Sigmoid colon (tissue), 6 donors: ENCODE measurements at regions not wholly inside any gene's neighbourhood (a gene's known extent, or its start where the extent isn't known, plus 50 kb on each side); places are given as distances from the start of the nearest gene placed in this dataset.

Source experiments
- DNase-seq: peaks from one replicate; pipeline ENCODE4 v3.0.0-alpha.2; 2019
- H3K27ac ChIP-seq, 4 donors: fragments of 200-600 bp; sonication (generic); one replicate each; pipeline ENCODE4 v1.5.1; 2016 to 2019; ENCODE audit warnings: mild to moderate bottlenecking in 1 of 4
- H3K27me3 ChIP-seq, 3 donors: fragments of 200-600 bp; sonication (generic); one replicate each; pipeline ENCODE4 v1.5.1; 2019; ENCODE audit warnings: mild to moderate bottlenecking in 1 of 3
- H3K36me3 ChIP-seq, 4 donors: fragments of 200-600 bp; sonication (generic); one replicate each; pipeline ENCODE4 v1.5.1; 2016 to 2019
- H3K4me1 ChIP-seq, 4 donors: fragments of 200-600 bp; sonication (generic); one replicate each; pipeline ENCODE4 v1.5.1; 2017 to 2019
- H3K4me3 ChIP-seq, 4 donors: fragments of 200-600 bp; sonication (generic); one replicate each; pipeline ENCODE4 v1.5.1; 2017 to 2019; ENCODE audit warnings: mild to moderate bottlenecking in 2 of 4, moderate library complexity in 1 of 4
- H3K9me3 ChIP-seq, 4 donors: fragments of 200-600 bp in 3 of 4; sonication (generic) in 3 of 4; one replicate each; pipeline versions ENCODE4 v1.5.1 to v1.6.1; 2013 to 2019
- EP300 ChIP-seq, 4 donors: sonication (generic); formaldehyde crosslinking; IDR thresholded peaks; one replicate each; pipeline ENCODE4 v1.6.1; 2017; ENCODE audit warnings: antibody characterized with exemption in 4 of 4
- POLR2A ChIP-seq, 2 donors: fragments of 450-650 bp; IDR thresholded peaks; one replicate each; pipeline ENCODE4 v1.6.1; 2016; ENCODE audit warnings: antibody characterized with exemption in 2 of 2, mild to moderate bottlenecking in 2 of 2, moderate library complexity in 2 of 2
- POLR2AphosphoS5 ChIP-seq, 4 donors: sonication (generic); formaldehyde crosslinking; IDR thresholded peaks; one replicate each; pipeline ENCODE4 v1.6.1; 2017; ENCODE audit warnings: antibody characterized with exemption in 4 of 4
- WGBS, 2 donors: extraction: QIAGEN DNeasy Blood & Tissue Kit; methylation state at CpG; one replicate each; pipeline ENCODE4 v1.1.7; 2013; 5-methylcytosine and 5-hydroxymethylcytosine counted together
- intact Hi-C: fragments of 100-400 bp; cut with DNase I; formaldehyde crosslinking; loops from one replicate; pipeline ENCODE4 v1.15.1; 2023
- TF ChIP-seq, protein P1 (sequence below), 4 experiments: fragments of 450-650 bp in 3 of 4; fragments of 200-600 bp in 1 of 4; IDR thresholded peaks; one replicate each; pipeline ENCODE4 v1.5.1; 2016 to 2019; ENCODE audit warnings: antibody characterized with exemption in 4 of 4, mild to moderate bottlenecking in 3 of 4, moderate library complexity in 2 of 4
- donor health status: healthy with polysubstance abuse.
- donor health status: healthy.

DNA sequence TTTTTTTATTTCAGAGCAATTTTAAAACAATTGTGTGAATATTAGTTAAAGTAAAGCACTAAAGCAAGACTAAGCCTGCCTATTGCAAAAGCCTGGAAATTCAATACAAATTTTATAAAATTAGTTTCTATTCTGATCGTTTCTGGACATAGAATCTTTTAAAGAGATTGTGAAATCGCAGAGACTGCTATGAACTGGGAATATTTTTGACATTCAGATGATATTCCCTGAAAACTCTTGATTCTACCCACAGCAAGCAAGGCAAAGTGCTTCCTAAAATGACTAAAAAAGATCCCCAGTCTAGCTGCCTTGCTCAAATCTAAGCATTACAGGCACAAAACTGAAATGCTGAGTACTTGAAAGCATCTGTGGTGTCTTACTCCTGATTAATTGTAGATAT is 187.6 kb upstream of the CEP162 start:
- Histone ChIP-seq H3K27me3 (no peaks in the 10 kb centered on the region), H3K4me3 (no peak overlapping the region), H3K4me1 (peaks cover 0 to 9% (median 4%) of the 10 kb centered on the region in 4 donors), H3K9me3 (no peaks in the 10 kb centered on the region), H3K27ac (no peak overlapping the region), H3K36me3 (no peaks in the 10 kb centered on the region)
- no peak for DNase-seq
- TF ChIP-seq EP300 (IDR thresholded peaks at IDR 0.05) (no peak), POLR2AphosphoS5 (IDR thresholded peaks at IDR 0.05) (no peak), POLR2A (IDR thresholded peaks at IDR 0.05) (no peak)
- TF ChIP-seq, protein P1, sequence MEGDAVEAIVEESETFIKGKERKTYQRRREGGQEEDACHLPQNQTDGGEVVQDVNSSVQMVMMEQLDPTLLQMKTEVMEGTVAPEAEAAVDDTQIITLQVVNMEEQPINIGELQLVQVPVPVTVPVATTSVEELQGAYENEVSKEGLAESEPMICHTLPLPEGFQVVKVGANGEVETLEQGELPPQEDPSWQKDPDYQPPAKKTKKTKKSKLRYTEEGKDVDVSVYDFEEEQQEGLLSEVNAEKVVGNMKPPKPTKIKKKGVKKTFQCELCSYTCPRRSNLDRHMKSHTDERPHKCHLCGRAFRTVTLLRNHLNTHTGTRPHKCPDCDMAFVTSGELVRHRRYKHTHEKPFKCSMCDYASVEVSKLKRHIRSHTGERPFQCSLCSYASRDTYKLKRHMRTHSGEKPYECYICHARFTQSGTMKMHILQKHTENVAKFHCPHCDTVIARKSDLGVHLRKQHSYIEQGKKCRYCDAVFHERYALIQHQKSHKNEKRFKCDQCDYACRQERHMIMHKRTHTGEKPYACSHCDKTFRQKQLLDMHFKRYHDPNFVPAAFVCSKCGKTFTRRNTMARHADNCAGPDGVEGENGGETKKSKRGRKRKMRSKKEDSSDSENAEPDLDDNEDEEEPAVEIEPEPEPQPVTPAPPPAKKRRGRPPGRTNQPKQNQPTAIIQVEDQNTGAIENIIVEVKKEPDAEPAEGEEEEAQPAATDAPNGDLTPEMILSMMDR (IDR thresholded peaks at IDR 0.05): no peak
- 78 to 79% methylated on average over 2 of the region's 2 CpGs for WGBS, 2 donors
- intact Hi-C loops: no loop called here

DNA sequence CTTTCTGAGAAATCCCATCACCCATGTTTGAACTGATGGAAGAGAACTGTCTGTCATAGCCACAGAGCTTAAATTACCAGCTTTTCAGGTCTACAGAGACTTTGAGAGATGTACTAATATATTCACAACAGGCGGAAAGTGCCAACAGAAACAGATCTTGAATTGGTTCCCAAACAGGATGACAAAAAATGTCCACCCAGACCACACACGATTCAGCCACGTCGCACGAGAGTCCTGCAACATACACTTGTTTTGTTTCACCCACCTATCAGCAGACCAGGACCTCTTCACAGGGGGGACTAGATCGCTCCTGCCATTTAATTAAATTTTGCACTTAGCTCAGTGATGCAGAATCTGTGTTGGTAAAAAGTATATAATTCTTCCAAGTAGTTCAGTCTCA is 187.1 kb upstream of the CEP162 start:
- TF ChIP-seq EP300 (IDR thresholded peaks at IDR 0.05): no peak
- TF ChIP-seq, protein P1 (IDR thresholded peaks at IDR 0.05): no peak
- no peak for TF ChIP-seq POLR2A (IDR thresholded peaks at IDR 0.05)
- TF ChIP-seq POLR2AphosphoS5 (IDR thresholded peaks at IDR 0.05): no peak
- intact Hi-C loops: no loop called here
- Histone ChIP-seq H3K4me3 (no peak overlapping the region), H3K27ac (no peak overlapping the region), H3K4me1 (peaks cover 0 to 9% (median 4%) of the 10 kb centered on the region in 4 donors), H3K27me3 (no peaks in the 10 kb centered on the region), H3K9me3 (no peaks in the 10 kb centered on the region), H3K36me3 (no peaks in the 10 kb centered on the region)
- no peak for DNase-seq
- 81 to 82% methylated on average over 6 of the region's 6 CpGs for WGBS, 2 donors

DNA sequence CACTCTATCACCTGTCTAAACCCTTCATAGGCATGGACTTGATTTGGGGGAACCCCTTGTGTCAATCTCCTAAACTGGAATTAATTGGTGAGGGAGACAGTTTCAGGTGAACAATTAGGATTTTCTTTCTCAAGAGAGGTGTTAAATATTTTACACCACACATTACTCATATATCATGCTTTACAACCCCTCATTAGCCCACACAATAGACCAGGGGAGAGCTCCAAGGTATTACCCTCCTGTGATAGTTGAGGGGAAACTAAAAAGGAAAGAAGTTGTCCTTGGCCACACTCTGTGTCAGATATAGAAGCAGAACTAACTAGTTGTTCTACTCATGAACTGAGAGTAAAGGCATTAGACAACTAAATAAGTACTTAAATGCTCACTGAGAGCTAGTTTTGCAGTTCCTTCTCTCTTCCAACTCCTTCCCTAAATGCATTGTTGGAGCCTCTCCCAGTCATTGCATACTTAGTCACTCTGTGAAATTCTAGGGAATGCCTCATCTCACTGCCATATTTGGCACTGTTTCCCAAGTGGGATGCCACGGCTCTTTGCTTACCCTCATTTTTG is 183.7 kb upstream of the CEP162 start:
- 46 to 47% methylated on average over 1 of the region's 1 CpG for WGBS, 2 donors
- TF ChIP-seq EP300 (IDR thresholded peaks at IDR 0.05): no peak
- TF ChIP-seq, protein P1 (IDR thresholded peaks at IDR 0.05): no peak
- TF ChIP-seq POLR2AphosphoS5 (IDR thresholded peaks at IDR 0.05): no peak
- TF ChIP-seq POLR2A (IDR thresholded peaks at IDR 0.05): no peak
- Histone ChIP-seq H3K4me3 (no peak overlapping the region), H3K27me3 (no peaks in the 10 kb centered on the region), H3K27ac (peak overlapping the region in 1 of 4 donors; percentile 23), H3K4me1 (peaks cover 0 to 9% (median 4%) of the 10 kb centered on the region in 4 donors), H3K36me3 (no peaks in the 10 kb centered on the region), H3K9me3 (no peaks in the 10 kb centered on the region)
- no peak for DNase-seq
- intact Hi-C loops: no loop called here

DNA sequence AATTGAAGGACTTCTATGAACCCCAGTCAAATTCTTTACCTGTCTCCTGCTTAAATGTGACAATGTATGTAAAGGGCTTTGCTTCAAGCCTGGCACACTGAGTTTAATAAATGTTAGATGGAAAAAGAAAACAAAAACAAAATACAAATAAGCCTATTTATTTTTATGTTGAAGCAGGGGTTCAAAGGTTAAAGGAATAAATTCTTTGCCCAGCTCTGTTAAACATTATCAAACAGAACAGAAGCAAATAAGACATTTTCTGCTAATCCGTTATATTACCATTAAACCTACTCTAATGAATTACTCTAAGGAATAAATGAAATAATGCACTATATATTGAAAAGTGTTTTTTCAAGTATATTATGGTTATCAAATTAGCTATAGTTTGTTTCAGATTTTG is 182.5 kb upstream of the CEP162 start:
- no peaks in the 10 kb centered on the region for H3K36me3 ChIP-seq
- intact Hi-C loops: no loop called here

More for the DNA sequence above, 182.5 kb upstream of the CEP162 start:
- Histone ChIP-seq H3K9me3 (no peaks in the 10 kb centered on the region), H3K4me1 (peaks cover 0 to 9% (median 4%) of the 10 kb centered on the region in 4 donors), H3K27me3 (no peaks in the 10 kb centered on the region), H3K27ac (no peak overlapping the region), H3K4me3 (no peak overlapping the region)
- TF ChIP-seq POLR2AphosphoS5 (IDR thresholded peaks at IDR 0.05): no peak
- TF ChIP-seq, protein P1 (IDR thresholded peaks at IDR 0.05): no peak
- TF ChIP-seq POLR2A (IDR thresholded peaks at IDR 0.05): no peak
- TF ChIP-seq EP300 (IDR thresholded peaks at IDR 0.05): no peak
- 32 to 68% methylated on average over 1 of the region's 1 CpG for WGBS, 2 donors
- DNase-seq: no peak
